HepG2 (cell line): ENCODE measurements at regions not wholly inside any gene's neighbourhood (a gene's known extent, or its start where the extent isn't known, plus 50 kb on each side); places are given as distances from the start of the nearest gene placed in this dataset.
A peak's percentile ranks its signal among the peaks of the same experiment; 100 is the strongest.

Experiments used
- ADNP ChIP-seq: sonication (generic); formaldehyde crosslinking; IDR thresholded peaks from 2 replicates; pipeline ENCODE4 v1.4.0; 2020; ENCODE audit warnings: missing genetic modification reagents
- GABPA ChIP-seq, 2 experiments: IDR thresholded peaks; 2 replicates each; pipeline ENCODE4 v1.6.1; 2011 to 2016; ENCODE audit warnings: low read depth in 2 of 2, low read length in 1 of 2, missing biosample characterization in 1 of 2, missing genetic modification characterization in 1 of 2
- HMG20A ChIP-seq: IDR thresholded peaks from 2 replicates; pipeline ENCODE4 v1.6.1; 2016; ENCODE audit warnings: borderline replicate concordance
- KLF13 ChIP-seq: sonication (generic); formaldehyde crosslinking; IDR thresholded peaks from 2 replicates; pipeline ENCODE4 v1.4.0; 2020; ENCODE audit warnings: mild to moderate bottlenecking, missing genetic modification reagents
- KLF16 ChIP-seq, 2 experiments: sonication (generic) in 1 of 2; formaldehyde crosslinking in 1 of 2; IDR thresholded peaks; 2 replicates each; pipeline versions ENCODE4 v1.6.1 to v1.8.0; 2016 to 2023; ENCODE audit warnings: missing genetic modification reagents in 2 of 2, missing compliant biosample characterization in 1 of 2
- MAFG ChIP-seq: sonication (generic); formaldehyde crosslinking; IDR thresholded peaks from 2 replicates; pipeline ENCODE4 v1.5.1; 2020; ENCODE audit warnings: mild to moderate bottlenecking, missing genetic modification reagents
- NFE2 ChIP-seq: sonication (generic); formaldehyde crosslinking; IDR thresholded peaks from 2 replicates; pipeline ENCODE4 v1.4.0; 2020; ENCODE audit warnings: missing genetic modification reagents
- POLR2AphosphoS2 ChIP-seq: IDR thresholded peaks from 2 replicates; pipeline ENCODE4 v1.6.1; 2011; ENCODE audit warnings: low read depth, low read length, improper control_type of control experiment
- RBM22 ChIP-seq: fragments of 200-400 bp; formaldehyde crosslinking; optimal IDR thresholded peaks from 2 replicates; pipeline ENCODE3; 2017; ENCODE audit warnings: mild to moderate bottlenecking, low read length, moderate library complexity
- RFX5 ChIP-seq: IDR thresholded peaks from 2 replicates; pipeline ENCODE4 v1.6.1; 2011; ENCODE audit warnings: low read depth, low read length, improper control_type of control experiment
- SMAD1 ChIP-seq: sonication (generic); formaldehyde crosslinking; IDR thresholded peaks from 2 replicates; pipeline ENCODE4 v1.4.0; 2020; ENCODE audit warnings: missing genetic modification reagents, low read depth, mild to moderate bottlenecking, borderline replicate concordance
- SMYD3 ChIP-seq: sonication (generic); formaldehyde crosslinking; IDR thresholded peaks from 2 replicates; pipeline ENCODE4 v1.8.1; 2023; ENCODE audit warnings: mild to moderate bottlenecking, missing genetic modification reagents
- ZNF724P ChIP-seq: sonication (generic); formaldehyde crosslinking; IDR thresholded peaks from 2 replicates; pipeline ENCODE4 v1.8.0; 2022; ENCODE audit warnings: missing genetic modification reagents, borderline replicate concordance
- TF ChIP-seq, protein P1 (sequence below): sonication (generic); formaldehyde crosslinking; conservative IDR thresholded peaks from 2 replicates; pipeline ENCODE4 v1.8.0; 2022; ENCODE audit warnings: missing genetic modification reagents
- TF ChIP-seq, protein P2 (sequence below): sonication (generic); formaldehyde crosslinking; IDR thresholded peaks from 2 replicates; pipeline ENCODE4 v1.4.0; 2020; ENCODE audit warnings: mild to moderate bottlenecking, missing genetic modification reagents
- TF ChIP-seq, protein P3 (sequence below): IDR thresholded peaks from 2 replicates; pipeline ENCODE4 v1.6.1; 2012; ENCODE audit warnings: low read length, improper control_type of control experiment
- TF ChIP-seq, protein P4 (sequence below): sonication (generic); formaldehyde crosslinking; IDR thresholded peaks from 2 replicates; pipeline ENCODE4 v1.4.0; 2020; ENCODE audit warnings: missing genetic modification reagents
- TF ChIP-seq, protein P5 (sequence below): sonication (generic); formaldehyde crosslinking; IDR thresholded peaks from 2 replicates; pipeline ENCODE4 v1.5.1; 2020; ENCODE audit warnings: missing genetic modification reagents, mild to moderate bottlenecking, borderline replicate concordance
- TF ChIP-seq, protein P6 (sequence below): sonication (generic); formaldehyde crosslinking; IDR thresholded peaks from 2 replicates; pipeline ENCODE4 v1.8.0; 2022; ENCODE audit warnings: low read depth, missing genetic modification reagents

DNA sequence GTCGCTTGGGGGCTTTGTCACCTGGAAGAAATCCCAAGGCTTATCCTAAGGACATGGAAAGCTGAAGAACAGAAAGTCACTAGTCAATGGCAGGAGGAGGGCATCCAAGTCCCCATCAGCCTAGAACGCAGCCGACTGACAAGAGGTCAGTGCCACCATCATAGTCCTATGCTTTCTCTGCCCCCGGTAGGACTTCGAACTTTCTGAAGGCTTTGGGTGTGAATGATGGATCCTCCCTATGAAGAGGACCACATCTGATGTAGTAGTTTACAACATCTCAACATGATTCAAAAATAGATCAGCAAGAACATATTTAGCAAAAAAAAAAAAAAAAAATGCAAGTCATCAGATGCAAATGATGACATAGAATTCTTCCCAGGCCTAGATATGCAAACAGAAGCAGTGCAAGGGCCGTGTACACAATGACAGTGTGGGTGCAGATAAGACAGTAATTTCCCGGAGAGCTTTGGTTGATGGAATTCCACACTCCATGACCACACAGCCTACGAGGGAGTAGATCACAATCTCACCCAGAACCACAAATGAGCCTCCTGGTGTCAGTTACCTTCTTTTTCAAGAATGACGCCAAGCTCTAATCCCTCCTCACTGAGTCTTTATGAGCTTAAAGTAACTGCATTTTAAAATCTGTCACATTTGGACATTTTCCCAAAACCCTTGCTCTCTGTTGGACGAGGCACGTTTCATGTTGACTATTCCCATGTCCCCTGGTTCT, 88.2 kb downstream of the PSMG1 start (continued):
- TF ChIP-seq, protein P1, sequence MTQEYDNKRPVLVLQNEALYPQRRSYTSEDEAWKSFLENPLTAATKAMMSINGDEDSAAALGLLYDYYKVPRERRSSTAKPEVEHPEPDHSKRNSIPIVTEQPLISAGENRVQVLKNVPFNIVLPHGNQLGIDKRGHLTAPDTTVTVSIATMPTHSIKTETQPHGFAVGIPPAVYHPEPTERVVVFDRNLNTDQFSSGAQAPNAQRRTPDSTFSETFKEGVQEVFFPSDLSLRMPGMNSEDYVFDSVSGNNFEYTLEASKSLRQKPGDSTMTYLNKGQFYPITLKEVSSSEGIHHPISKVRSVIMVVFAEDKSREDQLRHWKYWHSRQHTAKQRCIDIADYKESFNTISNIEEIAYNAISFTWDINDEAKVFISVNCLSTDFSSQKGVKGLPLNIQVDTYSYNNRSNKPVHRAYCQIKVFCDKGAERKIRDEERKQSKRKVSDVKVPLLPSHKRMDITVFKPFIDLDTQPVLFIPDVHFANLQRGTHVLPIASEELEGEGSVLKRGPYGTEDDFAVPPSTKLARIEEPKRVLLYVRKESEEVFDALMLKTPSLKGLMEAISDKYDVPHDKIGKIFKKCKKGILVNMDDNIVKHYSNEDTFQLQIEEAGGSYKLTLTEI: no peak
- TF ChIP-seq, protein P2, sequence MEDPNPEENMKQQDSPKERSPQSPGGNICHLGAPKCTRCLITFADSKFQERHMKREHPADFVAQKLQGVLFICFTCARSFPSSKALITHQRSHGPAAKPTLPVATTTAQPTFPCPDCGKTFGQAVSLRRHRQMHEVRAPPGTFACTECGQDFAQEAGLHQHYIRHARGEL (CRISPR knock-in tag): no peak
- peak; percentile 78; the same call in 1 of the 2 replicates for TF ChIP-seq HMG20A
- TF ChIP-seq MAFG (CRISPR knock-in tag): peak; percentile 97
- no peak for TF ChIP-seq SMYD3 (CRISPR knock-in tag)
- no peak for TF ChIP-seq KLF13
- no peak for TF ChIP-seq SMAD1 (CRISPR knock-in tag)
- no peak for TF ChIP-seq POLR2AphosphoS2
- TF ChIP-seq ADNP: no peak
- peak; percentile 50; the same call in 1 of the 2 replicates for TF ChIP-seq ZNF724P (CRISPR knock-in tag)
- TF ChIP-seq, protein P3, sequence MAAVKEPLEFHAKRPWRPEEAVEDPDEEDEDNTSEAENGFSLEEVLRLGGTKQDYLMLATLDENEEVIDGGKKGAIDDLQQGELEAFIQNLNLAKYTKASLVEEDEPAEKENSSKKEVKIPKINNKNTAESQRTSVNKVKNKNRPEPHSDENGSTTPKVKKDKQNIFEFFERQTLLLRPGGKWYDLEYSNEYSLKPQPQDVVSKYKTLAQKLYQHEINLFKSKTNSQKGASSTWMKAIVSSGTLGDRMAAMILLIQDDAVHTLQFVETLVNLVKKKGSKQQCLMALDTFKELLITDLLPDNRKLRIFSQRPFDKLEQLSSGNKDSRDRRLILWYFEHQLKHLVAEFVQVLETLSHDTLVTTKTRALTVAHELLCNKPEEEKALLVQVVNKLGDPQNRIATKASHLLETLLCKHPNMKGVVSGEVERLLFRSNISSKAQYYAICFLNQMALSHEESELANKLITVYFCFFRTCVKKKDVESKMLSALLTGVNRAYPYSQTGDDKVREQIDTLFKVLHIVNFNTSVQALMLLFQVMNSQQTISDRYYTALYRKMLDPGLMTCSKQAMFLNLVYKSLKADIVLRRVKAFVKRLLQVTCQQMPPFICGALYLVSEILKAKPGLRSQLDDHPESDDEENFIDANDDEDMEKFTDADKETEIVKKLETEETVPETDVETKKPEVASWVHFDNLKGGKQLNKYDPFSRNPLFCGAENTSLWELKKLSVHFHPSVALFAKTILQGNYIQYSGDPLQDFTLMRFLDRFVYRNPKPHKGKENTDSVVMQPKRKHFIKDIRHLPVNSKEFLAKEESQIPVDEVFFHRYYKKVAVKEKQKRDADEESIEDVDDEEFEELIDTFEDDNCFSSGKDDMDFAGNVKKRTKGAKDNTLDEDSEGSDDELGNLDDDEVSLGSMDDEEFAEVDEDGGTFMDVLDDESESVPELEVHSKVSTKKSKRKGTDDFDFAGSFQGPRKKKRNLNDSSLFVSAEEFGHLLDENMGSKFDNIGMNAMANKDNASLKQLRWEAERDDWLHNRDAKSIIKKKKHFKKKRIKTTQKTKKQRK: no peak
- no peak for TF ChIP-seq RBM22
- TF ChIP-seq, protein P4, sequence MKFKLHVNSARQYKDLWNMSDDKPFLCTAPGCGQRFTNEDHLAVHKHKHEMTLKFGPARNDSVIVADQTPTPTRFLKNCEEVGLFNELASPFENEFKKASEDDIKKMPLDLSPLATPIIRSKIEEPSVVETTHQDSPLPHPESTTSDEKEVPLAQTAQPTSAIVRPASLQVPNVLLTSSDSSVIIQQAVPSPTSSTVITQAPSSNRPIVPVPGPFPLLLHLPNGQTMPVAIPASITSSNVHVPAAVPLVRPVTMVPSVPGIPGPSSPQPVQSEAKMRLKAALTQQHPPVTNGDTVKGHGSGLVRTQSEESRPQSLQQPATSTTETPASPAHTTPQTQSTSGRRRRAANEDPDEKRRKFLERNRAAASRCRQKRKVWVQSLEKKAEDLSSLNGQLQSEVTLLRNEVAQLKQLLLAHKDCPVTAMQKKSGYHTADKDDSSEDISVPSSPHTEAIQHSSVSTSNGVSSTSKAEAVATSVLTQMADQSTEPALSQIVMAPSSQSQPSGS (CRISPR knock-in tag): peak; percentile 81
- TF ChIP-seq, protein P5, sequence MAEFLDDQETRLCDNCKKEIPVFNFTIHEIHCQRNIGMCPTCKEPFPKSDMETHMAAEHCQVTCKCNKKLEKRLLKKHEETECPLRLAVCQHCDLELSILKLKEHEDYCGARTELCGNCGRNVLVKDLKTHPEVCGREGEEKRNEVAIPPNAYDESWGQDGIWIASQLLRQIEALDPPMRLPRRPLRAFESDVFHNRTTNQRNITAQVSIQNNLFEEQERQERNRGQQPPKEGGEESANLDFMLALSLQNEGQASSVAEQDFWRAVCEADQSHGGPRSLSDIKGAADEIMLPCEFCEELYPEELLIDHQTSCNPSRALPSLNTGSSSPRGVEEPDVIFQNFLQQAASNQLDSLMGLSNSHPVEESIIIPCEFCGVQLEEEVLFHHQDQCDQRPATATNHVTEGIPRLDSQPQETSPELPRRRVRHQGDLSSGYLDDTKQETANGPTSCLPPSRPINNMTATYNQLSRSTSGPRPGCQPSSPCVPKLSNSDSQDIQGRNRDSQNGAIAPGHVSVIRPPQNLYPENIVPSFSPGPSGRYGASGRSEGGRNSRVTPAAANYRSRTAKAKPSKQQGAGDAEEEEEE (CRISPR knock-in tag): no peak
- TF ChIP-seq NFE2: peak; percentile 58; the same call in 1 of the 2 replicates
- TF ChIP-seq GABPA (IDR thresholded peaks at IDR 0.05; ENCODE audit: low read depth, low read length): no peak
- TF ChIP-seq GABPA (CRISPR knock-in tag; IDR thresholded peaks at IDR 0.05; ENCODE audit: low read depth): no peak
- TF ChIP-seq RFX5: no peak; the same call in 1 of the 2 replicates
- peak in 1 of 2 experiments; percentile 37; a peak in 1 of 4 replicates for TF ChIP-seq KLF16 (CRISPR knock-in tag; IDR thresholded peaks at IDR 0.05)
- TF ChIP-seq, protein P6, sequence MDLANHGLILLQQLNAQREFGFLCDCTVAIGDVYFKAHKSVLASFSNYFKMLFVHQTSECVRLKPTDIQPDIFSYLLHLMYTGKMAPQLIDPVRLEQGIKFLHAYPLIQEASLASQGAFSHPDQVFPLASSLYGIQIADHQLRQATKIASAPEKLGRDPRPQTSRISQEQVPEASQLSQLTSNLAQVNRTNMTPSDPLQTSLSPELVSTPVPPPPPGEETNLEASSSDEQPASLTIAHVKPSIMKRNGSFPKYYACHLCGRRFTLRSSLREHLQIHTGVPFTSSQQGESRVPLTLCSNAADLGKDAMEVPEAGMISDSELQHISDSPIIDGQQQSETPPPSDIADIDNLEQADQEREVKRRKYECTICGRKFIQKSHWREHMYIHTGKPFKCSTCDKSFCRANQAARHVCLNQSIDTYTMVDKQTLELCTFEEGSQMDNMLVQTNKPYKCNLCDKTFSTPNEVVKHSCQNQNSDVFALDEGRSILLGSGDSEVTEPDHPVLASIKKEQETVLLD: no peak
